A673 (cell line): ENCODE measurements at regions not wholly inside any gene's neighbourhood (a gene's known extent, or its start where the extent isn't known, plus 50 kb on each side); places are given as distances from the start of the nearest gene placed in this dataset.

Experiments
- CTCF ChIP-seq: fragments of 300-800, 200-600 bp; sonication (generic); conservative IDR thresholded peaks from 2 replicates; pipeline ENCODE4 v1.5.1; 2017; ENCODE audit warnings: low read depth, mild to moderate bottlenecking, antibody characterized with exemption, low read length, moderate library complexity, mixed read lengths
- EZH2 ChIP-seq: fragments of 200-600 bp; sonication (generic); IDR thresholded peaks from 2 replicates; pipeline ENCODE4 v1.6.1; 2017; ENCODE audit warnings: borderline replicate concordance, low read depth, mild to moderate bottlenecking, mixed read lengths, antibody characterized with exemption, low read length; ENCODE audit not compliant: poor library complexity, severe bottlenecking

- TF ChIP-seq CTCF (no peak), EZH2 (no peak)
These were observed 242.9 kb downstream of the NSG2 start for GRCh38 chr5:174288439-174288838.
